ENCODE measurements at regions not wholly inside any gene's neighbourhood (a gene's known extent, or its start where the extent isn't known, plus 50 kb on each side); places are given as distances from the start of the nearest gene placed in this dataset.

GRCh38 chr3:105950881-105951600 lies 82.2 kb upstream of the CBLB start:
- Histone ChIP-seq H3K4me3 (no peak overlapping the region), H3K27ac (no peak overlapping the region), H3K27me3 (no peaks in the 10 kb centered on the region), H3K4me1 (no peaks in the 10 kb centered on the region), H3K36me3 (no peaks in the 10 kb centered on the region), H3K9me3 (no peaks in the 10 kb centered on the region)
- TF ChIP-seq CTCF (IDR thresholded peaks at IDR 0.05) (no peak), POLR2AphosphoS5 (IDR thresholded peaks at IDR 0.05) (no peak), POLR2A (IDR thresholded peaks at IDR 0.05) (no peak), EP300 (IDR thresholded peaks at IDR 0.05) (no peak)
- DNase-seq, result no peak
- ATAC-seq (ENCODE audit: low FRiP score in 2 of 2), result no peak
- 64 to 85% methylated on average over 2 of the region's 2 CpGs for WGBS, 2 donors

GRCh38 chr3:105953831-105954230 lies 85.0 kb upstream of the CBLB start:
- ATAC-seq (ENCODE audit: low FRiP score in 2 of 2), result no peak
- WGBS, 2 donors, result 88 to 89% methylated on average over 1 of the region's 1 CpG
- TF ChIP-seq EP300 (IDR thresholded peaks at IDR 0.05) (no peak), CTCF (IDR thresholded peaks at IDR 0.05) (no peak), POLR2A (IDR thresholded peaks at IDR 0.05) (no peak), POLR2AphosphoS5 (IDR thresholded peaks at IDR 0.05) (no peak)

GRCh38 chr3:105956306-105956705 lies 87.5 kb upstream of the CBLB start:
- Histone ChIP-seq H3K36me3 (no peaks in the 10 kb centered on the region), H3K27me3 (no peaks in the 10 kb centered on the region), H3K4me3 (no peak overlapping the region), H3K9me3 (no peaks in the 10 kb centered on the region), H3K27ac (no peak overlapping the region), H3K4me1 (no peaks in the 10 kb centered on the region)
- no peak for DNase-seq
- no peak for ATAC-seq (ENCODE audit: low FRiP score in 2 of 2)
- WGBS, 2 donors, result 71 to 76% methylated on average over 1 of the region's 1 CpG
- TF ChIP-seq POLR2AphosphoS5 (IDR thresholded peaks at IDR 0.05) (no peak), CTCF (IDR thresholded peaks at IDR 0.05) (no peak), EP300 (IDR thresholded peaks at IDR 0.05) (no peak), POLR2A (IDR thresholded peaks at IDR 0.05) (no peak)

More at GRCh38 chr3:105953831-105954230, 85.0 kb upstream of the CBLB start:
- Histone ChIP-seq H3K27me3 (no peaks in the 10 kb centered on the region), H3K9me3 (no peaks in the 10 kb centered on the region), H3K4me3 (no peak overlapping the region), H3K4me1 (no peaks in the 10 kb centered on the region), H3K36me3 (no peaks in the 10 kb centered on the region), H3K27ac (no peak overlapping the region)
- no peak for DNase-seq

GRCh38 chr3:105957722-105958121 lies 88.9 kb upstream of the CBLB start:
- DNase-seq, result no peak

More at GRCh38 chr3:105957722-105958121, 88.9 kb upstream of the CBLB start:
- H3K27me3 ChIP-seq, result no peaks in the 10 kb centered on the region
- no peaks in the 10 kb centered on the region for H3K9me3 ChIP-seq
- no peak overlapping the region for H3K4me3 ChIP-seq
- WGBS, 2 donors, result 86% methylated on average over 5 of the region's 5 CpGs
- no peaks in the 10 kb centered on the region for H3K36me3 ChIP-seq
- H3K27ac ChIP-seq, result no peak overlapping the region
- TF ChIP-seq POLR2AphosphoS5 (IDR thresholded peaks at IDR 0.05), result no peak
- TF ChIP-seq EP300 (IDR thresholded peaks at IDR 0.05), result no peak
- TF ChIP-seq POLR2A (IDR thresholded peaks at IDR 0.05), result no peak
- no peak for TF ChIP-seq CTCF (IDR thresholded peaks at IDR 0.05)
- no peak for ATAC-seq (ENCODE audit: low FRiP score in 2 of 2)
- H3K4me1 ChIP-seq, result no peaks in the 10 kb centered on the region

All from upper lobe of left lung (tissue), 6 donors.